GM20431 (cell line): ENCODE measurements at regions not wholly inside any gene's neighbourhood (a gene's known extent, or its start where the extent isn't known, plus 50 kb on each side); places are given as distances from the start of the nearest gene placed in this dataset.
"Not testable (repeated sequence)": the region's sequence is repeated elsewhere in the genome, so short reads cannot be mapped to it uniquely, and the experiment has no call there.

Source experiments
- in situ Hi-C: fragments of 300-500 bp; cut with MseI, MboI; formaldehyde crosslinking; loops from one replicate; pipeline ENCODE4 v1.15.0; 2020; ENCODE audit warnings: low sequenced_read_pairs; ENCODE audit not compliant: unreplicated experiment

GRCh38 chr16:47833771-47834170 is 322.0 kb downstream of the ABCC12 start:
- in situ Hi-C loops, result no loop called here

DNA sequence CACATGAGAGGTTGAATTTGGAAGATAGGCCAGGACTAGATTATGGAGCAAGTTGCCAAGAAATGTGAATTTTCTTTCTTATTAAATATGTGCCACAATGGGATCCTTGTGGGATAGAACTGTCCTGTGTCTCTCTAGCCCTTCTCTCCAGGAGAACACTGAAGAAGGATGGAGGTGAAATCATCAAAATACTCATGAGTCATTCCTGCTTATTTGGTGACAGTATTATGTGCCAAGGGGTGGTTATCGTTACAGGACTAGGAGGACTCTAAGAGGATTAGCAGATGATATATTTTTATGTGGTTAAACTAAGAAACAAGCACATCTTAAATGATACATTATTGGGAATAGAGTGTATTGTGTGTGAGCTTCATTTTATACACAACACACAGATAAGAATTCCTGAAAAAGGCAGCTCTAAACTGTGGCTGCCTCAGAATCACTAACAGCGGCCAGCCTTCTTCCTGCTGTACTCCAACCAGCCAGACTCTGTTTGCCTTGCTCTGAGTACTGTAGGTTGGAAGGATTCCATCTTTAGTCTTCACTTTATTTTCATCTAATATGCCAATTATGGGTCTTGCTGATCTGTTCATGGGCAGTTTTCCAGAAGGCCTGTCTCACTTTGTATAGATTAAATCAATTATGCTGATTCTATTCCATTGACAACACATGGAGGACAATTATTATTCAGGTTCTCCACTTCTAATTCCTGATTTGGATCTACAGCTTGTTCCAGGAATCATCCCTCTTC is 325.8 kb downstream of the ABCC12 start:
- in situ Hi-C loops, result no loop called here

GRCh38 chr16:47826070-47826469 is 329.7 kb downstream of the ABCC12 start:
- in situ Hi-C loops, result no loop called here

- in situ Hi-C loops, result no loop called here
These were observed 338.7 kb downstream of the ABCC12 start for GRCh38 chr16:47817048-47817447.

DNA sequence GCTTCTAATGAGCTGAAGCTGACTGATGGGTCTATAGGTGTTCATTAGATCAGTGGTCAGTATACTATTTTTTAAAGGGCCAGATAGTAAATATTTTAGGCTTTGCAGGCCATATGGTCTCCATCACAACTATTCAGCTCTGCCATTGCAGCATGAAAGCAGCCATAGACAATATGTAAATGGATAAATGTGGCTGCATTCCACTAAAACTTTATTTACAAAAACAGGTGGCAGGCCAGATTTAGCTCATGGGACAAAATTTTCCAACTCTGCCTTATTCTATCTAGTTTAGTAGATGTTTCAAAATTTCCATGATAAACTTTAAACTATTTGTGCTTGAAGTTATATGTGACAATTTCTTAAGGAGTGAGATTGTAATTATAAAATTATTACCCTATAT is 339.3 kb downstream of the ABCC12 start:
- in situ Hi-C loops, result no loop called here

DNA sequence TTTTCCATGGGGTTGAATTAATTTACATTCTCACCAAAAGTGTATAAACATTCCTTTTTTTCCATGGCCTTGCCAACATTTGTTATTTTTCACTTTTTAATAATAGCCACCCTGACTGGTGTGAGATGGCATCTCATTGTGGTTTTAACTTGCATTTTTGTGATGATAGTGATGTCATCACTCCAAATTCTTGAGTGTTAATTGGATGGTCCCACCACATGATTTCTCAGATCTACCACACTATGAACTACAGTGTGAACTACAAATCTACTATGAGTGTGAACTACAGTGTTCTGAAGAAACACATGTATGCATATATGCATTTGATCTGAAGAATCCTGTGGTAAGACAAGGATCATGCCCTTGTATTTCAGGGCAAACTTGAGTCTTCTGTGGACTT is 340.1 kb downstream of the ABCC12 start:
- in situ Hi-C loops, result no loop called here

DNA sequence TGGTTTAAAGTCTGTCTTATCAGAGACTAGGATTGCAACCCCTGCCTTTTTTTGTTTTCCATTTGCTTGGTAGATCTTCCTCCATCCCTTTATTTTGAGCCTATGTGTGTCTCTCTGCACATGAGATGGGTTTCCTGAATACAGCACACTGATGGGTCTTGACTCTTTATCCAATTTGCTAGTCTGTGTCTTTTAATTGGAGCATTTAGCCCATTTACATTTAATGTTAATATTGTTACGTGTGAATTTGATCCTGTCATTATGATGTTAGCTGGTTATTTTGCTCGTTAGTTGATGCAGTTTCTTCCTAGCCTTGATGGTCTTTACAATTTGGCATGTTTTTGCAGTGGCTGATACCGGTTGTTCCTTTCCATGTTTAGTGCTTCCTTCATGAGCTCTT is 344.0 kb downstream of the ABCC12 start:
- in situ Hi-C loops, result not testable (repeated sequence)

- in situ Hi-C loops, result no loop called here
These were observed 345.2 kb downstream of the PHKB start for GRCh38 chr16:47806309-47806847.

DNA sequence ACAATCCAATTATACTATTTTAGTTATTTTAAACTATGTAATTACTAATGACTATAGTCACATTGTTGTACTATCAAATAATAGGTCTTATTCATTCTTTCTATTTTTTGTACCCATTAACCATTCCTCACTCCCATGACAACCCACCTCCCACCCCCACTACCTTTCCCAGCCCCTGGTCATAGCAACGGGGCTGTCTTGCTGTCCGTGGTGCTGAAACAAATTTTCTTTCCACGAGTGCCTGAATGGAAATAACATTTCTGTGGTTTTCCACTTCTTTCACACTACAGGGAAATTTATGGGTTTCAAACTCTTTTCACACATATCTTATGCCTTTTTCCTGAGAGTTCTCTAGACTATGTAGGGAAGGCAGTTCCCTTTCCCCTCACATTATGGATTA is 326.6 kb downstream of the PHKB start:
- in situ Hi-C loops, result no loop called here

- in situ Hi-C loops, result no loop called here
These were observed 320.5 kb downstream of the PHKB start for GRCh38 chr16:47781673-47782072.

- in situ Hi-C loops, result no loop called here
These were observed 319.2 kb downstream of the PHKB start for GRCh38 chr16:47780213-47780875.

- in situ Hi-C loops, result no loop called here
These were observed 318.3 kb downstream of the PHKB start for GRCh38 chr16:47779201-47780016.

DNA sequence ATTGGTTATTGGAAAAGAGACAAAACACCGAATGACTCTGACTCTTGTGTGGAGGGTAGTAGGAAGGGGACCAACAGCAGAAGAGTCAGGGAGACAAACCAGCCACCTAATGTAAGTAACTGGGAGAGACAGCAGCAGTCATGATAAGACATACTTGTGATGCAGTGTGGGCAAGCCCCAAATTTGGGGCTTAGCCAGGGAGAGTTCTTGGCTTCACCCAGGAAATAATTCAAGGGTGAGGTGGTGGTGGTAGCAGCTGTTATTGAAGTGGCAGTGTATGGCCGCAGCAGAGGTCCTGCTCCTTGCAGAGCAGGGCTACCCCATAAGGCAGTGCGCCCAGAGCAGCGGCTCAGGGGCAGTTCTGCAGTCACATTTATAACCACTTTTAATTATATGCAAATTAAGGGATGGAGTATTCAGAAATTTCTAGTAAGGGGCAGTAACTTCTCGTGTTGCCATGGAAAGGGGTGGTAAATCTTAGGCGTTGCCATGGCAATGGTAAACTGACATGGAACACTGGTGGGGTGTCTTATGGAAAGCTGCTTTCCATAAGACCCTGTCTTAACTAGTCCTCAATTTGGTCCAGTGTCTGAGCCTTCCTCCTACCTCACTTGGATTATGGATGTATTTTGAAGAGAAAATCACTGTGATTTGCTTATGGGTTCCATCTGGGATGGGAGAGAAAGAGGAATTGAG is 317.1 kb downstream of the PHKB start:
- in situ Hi-C loops, result no loop called here

GRCh38 chr16:47777220-47777619 is 316.1 kb downstream of the PHKB start:
- in situ Hi-C loops, result no loop called here

DNA sequence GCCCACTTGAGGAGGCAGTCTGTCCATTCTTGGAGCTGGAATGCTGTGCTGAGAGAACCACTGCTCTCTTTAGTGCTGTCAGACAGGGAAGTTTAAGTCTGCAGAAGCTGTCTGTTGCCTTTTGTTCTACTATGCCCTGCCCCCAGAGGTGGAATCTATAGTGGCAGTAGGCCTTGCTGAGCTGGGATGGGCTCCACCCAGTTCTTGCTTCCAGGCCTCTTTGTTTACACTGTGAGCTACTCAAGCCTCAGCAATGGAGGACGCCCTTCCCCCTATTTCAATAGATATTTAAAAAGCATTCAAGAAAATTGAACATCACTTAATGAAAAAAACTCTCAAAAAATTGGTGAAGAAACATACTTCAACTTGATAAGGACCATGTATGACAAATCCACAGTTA is 313.5 kb downstream of the PHKB start:
- in situ Hi-C loops, result no loop called here

GRCh38 chr16:47753659-47754058 is 292.5 kb downstream of the PHKB start:
- in situ Hi-C loops, result no loop called here
